BE2C (cell line): ENCODE measurements at regions not wholly inside any gene's neighbourhood (a gene's known extent, or its start where the extent isn't known, plus 50 kb on each side); places are given as distances from the start of the nearest gene placed in this dataset.

Source experiments
- DNase-seq: peaks from one replicate; pipeline ENCODE4 v3.0.0-alpha.2; 2020
- H3K27me3 ChIP-seq: fragments of 250-450 bp; sonication (Bioruptor Pico); 2 replicates; pipeline ENCODE4 v1.5.1; 2020; ENCODE audit warnings: mild to moderate bottlenecking
- H3K36me3 ChIP-seq: fragments of 250-450 bp; sonication (Bioruptor Pico); 2 replicates; pipeline ENCODE4 v1.5.1; 2020; ENCODE audit warnings: mild to moderate bottlenecking
- H3K4me1 ChIP-seq: fragments of 250-450 bp; sonication (Bioruptor Pico); 2 replicates; pipeline ENCODE4 v1.5.1; 2020
- H3K4me3 ChIP-seq: 2 replicates; pipeline ENCODE4 v1.5.1; 2011; ENCODE audit warnings: low read depth, low read length
- H3K9me3 ChIP-seq: fragments of 250-450 bp; sonication (Bioruptor Pico); 2 replicates; pipeline ENCODE4 v1.5.1; 2020
- TF ChIP-seq, protein P1 (sequence below): IDR thresholded peaks from 2 replicates; pipeline ENCODE4 v1.5.1; 2012; ENCODE audit warnings: mild to moderate bottlenecking, low read depth, low read length

DNA sequence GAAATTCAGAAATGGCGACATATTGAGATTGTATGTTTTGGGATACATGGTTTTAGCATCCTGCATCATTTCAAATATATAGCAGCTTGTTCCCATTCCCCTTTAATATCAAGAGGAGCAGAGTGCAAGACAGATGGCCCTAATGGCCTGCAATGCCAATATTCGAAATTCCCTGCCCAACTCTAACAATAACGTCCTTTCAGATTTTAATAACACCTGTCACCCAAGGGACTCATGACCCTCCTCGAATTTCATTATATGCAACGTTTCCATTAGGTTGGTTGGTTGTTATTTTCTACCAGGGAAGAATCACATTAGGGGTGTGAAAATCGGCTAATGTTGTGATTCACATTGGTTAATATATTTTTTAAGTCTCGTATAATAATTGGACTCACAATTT lies 170.0 kb downstream of the TNFSF13B start:
- Histone ChIP-seq H3K4me1 (no peaks in the 10 kb centered on the region), H3K9me3 (no peaks in the 10 kb centered on the region), H3K27me3 (peaks cover 27% of the 10 kb centered on the region), H3K4me3 (no peak overlapping the region), H3K36me3 (no peaks in the 10 kb centered on the region)
- DNase-seq = no peak
- TF ChIP-seq, protein P1, sequence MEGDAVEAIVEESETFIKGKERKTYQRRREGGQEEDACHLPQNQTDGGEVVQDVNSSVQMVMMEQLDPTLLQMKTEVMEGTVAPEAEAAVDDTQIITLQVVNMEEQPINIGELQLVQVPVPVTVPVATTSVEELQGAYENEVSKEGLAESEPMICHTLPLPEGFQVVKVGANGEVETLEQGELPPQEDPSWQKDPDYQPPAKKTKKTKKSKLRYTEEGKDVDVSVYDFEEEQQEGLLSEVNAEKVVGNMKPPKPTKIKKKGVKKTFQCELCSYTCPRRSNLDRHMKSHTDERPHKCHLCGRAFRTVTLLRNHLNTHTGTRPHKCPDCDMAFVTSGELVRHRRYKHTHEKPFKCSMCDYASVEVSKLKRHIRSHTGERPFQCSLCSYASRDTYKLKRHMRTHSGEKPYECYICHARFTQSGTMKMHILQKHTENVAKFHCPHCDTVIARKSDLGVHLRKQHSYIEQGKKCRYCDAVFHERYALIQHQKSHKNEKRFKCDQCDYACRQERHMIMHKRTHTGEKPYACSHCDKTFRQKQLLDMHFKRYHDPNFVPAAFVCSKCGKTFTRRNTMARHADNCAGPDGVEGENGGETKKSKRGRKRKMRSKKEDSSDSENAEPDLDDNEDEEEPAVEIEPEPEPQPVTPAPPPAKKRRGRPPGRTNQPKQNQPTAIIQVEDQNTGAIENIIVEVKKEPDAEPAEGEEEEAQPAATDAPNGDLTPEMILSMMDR = no peak

DNA sequence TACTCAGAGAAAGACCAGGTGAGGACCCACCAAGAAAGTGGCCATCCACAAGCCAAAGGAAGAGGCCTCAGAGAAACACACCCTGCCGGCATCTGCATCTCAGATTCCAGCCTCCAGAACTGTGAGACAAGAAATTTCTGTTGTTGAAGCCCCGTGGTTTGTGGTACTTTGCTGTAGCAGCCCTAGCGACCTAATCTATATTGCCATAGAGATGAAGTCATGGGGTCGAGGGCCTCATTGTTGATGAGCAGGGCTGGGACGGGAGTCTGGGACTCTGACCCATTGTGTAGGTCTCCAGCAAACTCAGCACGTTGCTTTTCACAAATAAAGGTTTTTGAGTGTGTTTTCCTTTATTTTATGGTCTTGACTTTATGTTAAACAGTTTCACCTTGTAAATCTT lies 174.9 kb downstream of the TNFSF13B start:
- H3K4me1 ChIP-seq = no peaks in the 10 kb centered on the region
- no peak overlapping the region for H3K4me3 ChIP-seq
- H3K27me3 ChIP-seq = no peaks in the 10 kb centered on the region; the same call in 1 of the 2 replicates
- H3K9me3 ChIP-seq = no peaks in the 10 kb centered on the region
- no peak for DNase-seq
- H3K36me3 ChIP-seq = no peaks in the 10 kb centered on the region
- TF ChIP-seq, protein P1 = no peak

DNA sequence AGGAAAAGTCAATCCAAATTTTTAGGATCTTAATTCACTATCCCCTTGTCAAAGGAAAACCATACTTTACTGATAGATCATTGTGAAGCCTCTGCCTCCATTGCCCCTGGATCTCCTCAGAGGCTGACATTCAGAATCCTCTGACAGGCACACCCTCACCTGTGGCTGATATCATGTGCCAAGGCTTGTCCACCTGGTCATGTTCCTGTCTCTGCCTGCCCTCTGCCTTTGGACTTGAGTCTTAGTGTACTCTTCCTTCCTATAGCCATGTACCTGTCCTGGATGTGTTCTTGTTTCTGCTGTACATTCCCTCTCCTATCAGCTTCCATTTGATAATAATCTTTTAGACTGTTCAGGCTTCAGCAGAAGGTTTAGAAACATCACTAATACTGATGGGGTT lies 179.4 kb downstream of the TNFSF13B start:
- no peak for DNase-seq
- H3K4me1 ChIP-seq = no peaks in the 10 kb centered on the region
- H3K36me3 ChIP-seq = no peaks in the 10 kb centered on the region
- TF ChIP-seq, protein P1 = no peak
- H3K9me3 ChIP-seq = no peaks in the 10 kb centered on the region
- no peaks in the 10 kb centered on the region; the same call in 1 of the 2 replicates for H3K27me3 ChIP-seq
- H3K4me3 ChIP-seq = no peak overlapping the region

DNA sequence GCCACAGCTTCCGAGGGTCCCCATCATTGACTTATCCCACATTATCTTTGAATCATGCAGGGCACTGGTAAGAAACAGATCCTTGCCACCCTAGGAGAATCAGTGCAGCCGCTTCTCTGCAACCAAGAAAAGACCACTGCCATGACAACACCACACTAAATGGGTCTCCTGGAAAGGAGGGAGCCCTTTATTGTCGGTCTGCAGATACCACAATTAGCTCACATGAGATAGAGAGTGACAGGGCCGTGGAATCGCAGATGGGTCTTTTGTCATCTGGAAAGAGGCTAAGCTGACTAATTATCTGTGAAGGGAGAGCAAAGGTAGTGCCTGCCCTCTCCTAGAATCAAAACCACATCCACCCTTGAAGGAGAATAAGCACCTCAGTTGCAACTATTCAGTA lies 178.3 kb upstream of the MYO16 start:
- no peaks in the 10 kb centered on the region for H3K36me3 ChIP-seq
- TF ChIP-seq, protein P1 = no peak

DNA sequence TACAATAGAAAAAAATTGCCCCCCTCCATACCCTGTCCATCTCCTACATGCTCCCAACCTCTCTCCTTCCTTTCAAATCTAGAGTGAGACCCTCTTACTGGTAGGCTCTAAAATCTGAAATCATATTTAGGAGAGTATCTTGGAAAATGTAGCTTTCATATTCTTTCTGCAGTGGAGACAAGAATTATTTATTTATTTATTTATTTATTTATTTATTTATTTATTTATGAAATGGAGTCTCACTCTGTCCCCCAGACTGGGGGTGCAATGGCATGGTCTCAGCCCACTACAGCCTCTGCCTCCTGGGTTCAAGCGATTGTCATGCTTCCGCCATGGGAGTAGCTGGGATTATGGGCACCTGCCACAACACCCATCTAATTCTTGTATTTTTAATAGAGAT lies 174.1 kb upstream of the MYO16 start:
- Histone ChIP-seq H3K9me3 (no peaks in the 10 kb centered on the region), H3K36me3 (no peaks in the 10 kb centered on the region), H3K4me1 (no peaks in the 10 kb centered on the region), H3K4me3 (no peak overlapping the region), H3K27me3 (no peaks in the 10 kb centered on the region)
- no peak for DNase-seq
- TF ChIP-seq, protein P1 = no peak

More for the DNA sequence above, 178.3 kb upstream of the MYO16 start:
- no peaks in the 10 kb centered on the region; the same call in 1 of the 2 replicates for H3K27me3 ChIP-seq
- no peaks in the 10 kb centered on the region for H3K4me1 ChIP-seq
- no peaks in the 10 kb centered on the region for H3K9me3 ChIP-seq
- DNase-seq = no peak
- no peak overlapping the region for H3K4me3 ChIP-seq

DNA sequence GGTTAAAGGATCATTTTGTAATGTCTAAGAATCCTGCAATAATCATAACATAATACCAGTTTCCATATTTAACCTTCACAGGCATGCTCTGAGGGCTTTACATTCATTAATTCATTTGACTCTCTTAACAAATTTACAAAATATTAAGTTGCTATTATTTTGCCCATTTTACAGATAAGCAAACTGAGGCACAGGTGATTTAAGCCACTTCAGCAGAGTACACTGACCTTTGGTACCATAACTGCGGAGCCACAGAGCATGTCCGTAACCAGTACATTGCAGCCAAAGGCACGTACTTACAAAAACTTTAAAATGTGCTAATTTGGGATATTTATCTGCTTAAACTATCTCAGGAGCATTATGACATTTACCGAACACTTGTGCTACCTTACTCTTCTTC lies 169.4 kb upstream of the MYO16 start:
- Histone ChIP-seq H3K36me3 (no peaks in the 10 kb centered on the region), H3K4me1 (no peaks in the 10 kb centered on the region), H3K27me3 (peaks cover 3% of the 10 kb centered on the region; the same call in 1 of the 2 replicates), H3K4me3 (no peak overlapping the region), H3K9me3 (no peaks in the 10 kb centered on the region)
- TF ChIP-seq, protein P1 = no peak
- no peak for DNase-seq
